Fibroblast of mammary gland (primary cell): ENCODE measurements at regions not wholly inside any gene's neighbourhood (a gene's known extent, or its start where the extent isn't known, plus 50 kb on each side); places are given as distances from the start of the nearest gene placed in this dataset.

Experiments
- DNase-seq: peaks from one replicate; pipeline ENCODE4 v3.0.0-alpha.2; 2010; ENCODE audit warnings: low read depth
- H3K4me3 ChIP-seq: 2 replicates; pipeline ENCODE4 v1.5.1; 2011; ENCODE audit warnings: low read depth, mild to moderate bottlenecking, low read length, moderate library complexity; ENCODE audit not compliant: control insufficient read depth
- TF ChIP-seq, protein P1 (sequence below): conservative IDR thresholded peaks from 2 replicates; pipeline ENCODE4 v1.5.1; 2011; ENCODE audit warnings: low read depth, low read length, inconsistent platforms; ENCODE audit not compliant: control insufficient read depth, insufficient read depth

DNA sequence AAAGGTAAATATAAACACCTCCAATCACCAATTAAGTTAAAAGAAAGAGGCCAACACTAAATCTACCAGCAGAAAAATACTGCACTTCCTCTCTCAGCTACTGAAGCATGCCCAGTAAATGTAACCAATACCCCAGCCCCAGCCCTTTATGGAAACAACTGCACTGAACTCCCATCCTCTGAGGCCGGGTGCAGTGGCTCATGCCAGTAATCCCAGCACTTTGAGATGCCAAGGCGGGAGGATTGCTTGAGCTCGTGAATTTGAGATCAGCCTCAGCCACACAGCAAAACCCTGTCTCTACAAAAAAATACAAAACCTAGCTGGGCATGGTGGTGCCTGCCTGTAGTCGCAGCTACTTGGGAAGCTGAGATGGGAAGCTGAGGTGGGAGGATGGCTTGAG lies 221.6 kb upstream of the SOX21 start:
- no peak for DNase-seq
- TF ChIP-seq, protein P1, sequence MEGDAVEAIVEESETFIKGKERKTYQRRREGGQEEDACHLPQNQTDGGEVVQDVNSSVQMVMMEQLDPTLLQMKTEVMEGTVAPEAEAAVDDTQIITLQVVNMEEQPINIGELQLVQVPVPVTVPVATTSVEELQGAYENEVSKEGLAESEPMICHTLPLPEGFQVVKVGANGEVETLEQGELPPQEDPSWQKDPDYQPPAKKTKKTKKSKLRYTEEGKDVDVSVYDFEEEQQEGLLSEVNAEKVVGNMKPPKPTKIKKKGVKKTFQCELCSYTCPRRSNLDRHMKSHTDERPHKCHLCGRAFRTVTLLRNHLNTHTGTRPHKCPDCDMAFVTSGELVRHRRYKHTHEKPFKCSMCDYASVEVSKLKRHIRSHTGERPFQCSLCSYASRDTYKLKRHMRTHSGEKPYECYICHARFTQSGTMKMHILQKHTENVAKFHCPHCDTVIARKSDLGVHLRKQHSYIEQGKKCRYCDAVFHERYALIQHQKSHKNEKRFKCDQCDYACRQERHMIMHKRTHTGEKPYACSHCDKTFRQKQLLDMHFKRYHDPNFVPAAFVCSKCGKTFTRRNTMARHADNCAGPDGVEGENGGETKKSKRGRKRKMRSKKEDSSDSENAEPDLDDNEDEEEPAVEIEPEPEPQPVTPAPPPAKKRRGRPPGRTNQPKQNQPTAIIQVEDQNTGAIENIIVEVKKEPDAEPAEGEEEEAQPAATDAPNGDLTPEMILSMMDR = no peak
- H3K4me3 ChIP-seq = no peak overlapping the region

DNA sequence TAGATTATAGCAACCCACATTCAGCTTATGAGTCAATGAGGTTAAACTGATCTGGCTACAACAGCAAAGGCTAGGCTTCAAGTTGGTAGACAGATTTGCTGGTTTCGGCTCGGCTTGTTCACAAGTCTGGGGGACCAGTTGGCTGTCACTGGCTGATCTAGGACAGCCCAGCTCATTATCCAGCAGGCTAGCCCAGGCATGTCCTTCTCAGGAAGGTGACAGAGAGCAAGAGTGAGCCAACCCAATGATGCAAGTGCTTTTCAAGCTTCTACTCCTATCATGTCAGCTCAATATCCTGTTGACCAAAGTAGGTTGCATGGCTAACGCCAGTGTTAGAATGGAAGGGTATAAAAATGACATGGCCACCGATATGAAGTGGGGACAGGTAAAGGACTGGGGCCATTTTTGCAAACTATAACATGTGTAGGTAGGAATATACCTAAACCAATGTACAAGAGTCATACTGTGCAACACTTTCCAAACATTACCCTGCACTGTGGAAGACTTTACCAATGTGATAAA lies 220.9 kb upstream of the SOX21 start:
- TF ChIP-seq, protein P1 = no peak
- H3K4me3 ChIP-seq = no peak overlapping the region
- DNase-seq = no peak

DNA sequence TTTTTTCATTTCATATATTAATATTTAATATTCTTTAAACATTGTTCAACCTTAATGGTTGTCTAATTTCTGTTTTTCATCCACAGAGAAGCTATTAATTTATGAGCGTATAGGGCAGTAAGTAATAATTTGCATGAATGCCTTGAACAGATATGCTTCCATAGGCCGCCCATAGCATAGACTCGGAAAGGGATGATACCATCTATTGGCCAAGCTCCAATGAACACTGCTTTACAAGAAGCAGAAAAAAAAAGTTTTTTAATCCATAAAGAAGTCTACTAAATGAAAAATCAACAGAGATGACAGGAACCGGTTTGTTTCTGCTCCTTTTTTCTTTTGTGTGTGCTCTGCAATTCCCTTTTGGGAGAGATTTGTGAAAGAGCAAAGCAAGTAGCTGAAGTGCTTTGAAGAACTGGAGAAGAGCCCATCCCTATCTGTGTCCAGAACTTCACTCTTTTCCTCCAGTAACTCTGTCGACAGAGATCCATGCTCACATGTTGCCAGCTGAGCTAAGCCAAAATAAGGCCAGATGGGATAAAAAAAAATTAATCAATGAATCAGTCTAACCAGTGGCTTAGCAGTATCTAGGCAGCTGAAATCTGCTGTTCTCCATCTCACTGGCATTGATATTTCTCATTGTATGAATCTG lies 215.9 kb upstream of the SOX21 start:
- DNase-seq = no peak
- no peak overlapping the region for H3K4me3 ChIP-seq
- TF ChIP-seq, protein P1 = no peak

DNA sequence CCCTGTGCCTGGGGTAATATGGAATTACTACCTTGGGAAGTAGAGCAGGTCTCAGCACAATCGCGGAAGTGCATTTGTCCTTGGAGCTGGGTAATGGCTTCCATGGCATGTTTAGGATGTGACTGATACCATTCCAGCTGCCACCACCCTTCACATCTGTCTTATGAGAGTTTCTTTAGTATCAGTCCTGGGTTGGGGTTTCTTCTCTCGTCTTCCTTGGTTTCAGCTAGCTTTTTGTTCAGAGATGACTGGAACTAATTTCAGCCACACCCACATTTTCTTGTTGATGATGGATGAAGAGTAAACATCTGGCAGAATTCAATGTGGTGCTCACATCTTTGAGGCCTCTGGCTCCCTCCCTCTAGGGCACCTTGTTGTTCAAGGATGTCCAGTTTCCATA lies 212.9 kb upstream of the SOX21 start:
- H3K4me3 ChIP-seq = no peak overlapping the region
- DNase-seq = no peak
- TF ChIP-seq, protein P1 = no peak

DNA sequence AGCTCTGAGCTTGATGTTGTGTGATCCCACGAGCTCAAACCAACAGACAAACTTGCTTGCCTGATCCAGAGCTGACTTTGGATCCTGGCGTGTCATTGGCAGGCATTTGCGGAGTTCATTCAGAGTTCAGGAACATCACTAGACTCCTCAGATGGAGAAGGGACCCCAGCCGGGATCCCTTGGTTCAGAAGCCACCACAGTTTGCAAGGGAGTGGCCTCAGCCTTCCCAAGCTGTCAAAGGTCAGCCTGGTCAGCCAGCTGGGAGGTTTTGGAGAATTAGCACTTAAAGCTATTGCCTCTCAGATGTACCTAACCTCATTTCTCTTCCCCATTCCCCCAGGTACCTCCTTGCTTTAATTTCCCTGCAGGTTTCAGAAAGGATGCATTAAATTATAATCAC lies 208.8 kb upstream of the SOX21 start:
- DNase-seq = no peak
- no peak overlapping the region for H3K4me3 ChIP-seq
- TF ChIP-seq, protein P1 = no peak

DNA sequence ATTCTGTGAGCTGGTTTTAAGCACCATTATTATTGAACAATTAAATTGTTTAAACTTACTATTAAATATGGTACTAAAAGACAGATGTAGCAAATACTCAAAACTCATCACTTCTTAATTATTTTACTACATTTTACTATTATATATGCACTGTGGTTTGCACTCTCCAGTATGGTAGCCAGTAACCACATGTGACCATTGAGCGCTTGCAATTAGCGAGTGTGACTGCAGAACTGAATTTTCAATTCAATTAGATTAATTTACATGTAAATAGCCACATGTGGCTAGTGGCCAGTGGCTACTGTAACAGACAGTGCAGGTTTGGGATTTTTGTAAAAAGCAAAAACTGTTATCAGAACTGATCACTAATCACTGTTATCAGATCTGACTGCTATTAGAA lies 208.2 kb upstream of the SOX21 start:
- TF ChIP-seq, protein P1 = no peak
- DNase-seq = no peak
- no peak overlapping the region for H3K4me3 ChIP-seq
